ENCODE measurements at regions not wholly inside any gene's neighbourhood (a gene's known extent, or its start where the extent isn't known, plus 50 kb on each side); places are given as distances from the start of the nearest gene placed in this dataset.

GRCh38 chr2:7154656-7155055 lies 237.4 kb downstream of the RNF144A start:
- TF ChIP-seq EZH2 (IDR thresholded peaks at IDR 0.05; ENCODE audit: insufficient read depth, poor library complexity, severe bottlenecking) = no peak
- TF ChIP-seq EZH2phosphoT487 (IDR thresholded peaks at IDR 0.05; ENCODE audit: insufficient read depth, low read depth) = no peak

Measured in GM23248 (cell line).